Thoracic aorta (tissue), 2 donors: ENCODE measurements at regions not wholly inside any gene's neighbourhood (a gene's known extent, or its start where the extent isn't known, plus 50 kb on each side); places are given as distances from the start of the nearest gene placed in this dataset.

ENCODE experiments used
- ATAC-seq: fragments of 150-250 bp; one replicate; pipeline ENCODE4 v1.8.0; 2017; ENCODE audit warnings: low read depth; ENCODE audit not compliant: insufficient number of reproducible peaks, low FRiP score
- DNase-seq: peaks from one replicate; pipeline ENCODE4 v3.0.0-alpha.2; 2020; ENCODE audit warnings: low spot score
- H3K27ac ChIP-seq, 2 donors: fragments of 200-600 bp; sonication (generic); 1 replicate in 1 of 2; 2 replicates in 1 of 2; pipeline ENCODE4 v1.5.1; 2016; ENCODE audit warnings: mild to moderate bottlenecking in 2 of 2, moderate library complexity in 2 of 2
- H3K27me3 ChIP-seq: fragments of 200-600 bp; sonication (generic); replicated peaks from 2 replicates; pipeline ENCODE4 v1.6.0; 2016; ENCODE audit warnings: mild to moderate bottlenecking; ENCODE audit not compliant: insufficient read depth
- H3K36me3 ChIP-seq: fragments of 200-600 bp; sonication (generic); one replicate; pipeline ENCODE4 v1.5.1; 2016
- H3K4me1 ChIP-seq, 2 donors: fragments of 200-600 bp; sonication (generic); 1 replicate in 1 of 2; 2 replicates in 1 of 2; pipeline versions ENCODE4 v1.5.1 to v1.6.0; 2016; ENCODE audit warnings: low read depth in 2 of 2, mild to moderate bottlenecking in 1 of 2; ENCODE audit not compliant: control insufficient read depth in 1 of 2
- H3K4me3 ChIP-seq: fragments of 200-600 bp; sonication (generic); 2 replicates; pipeline ENCODE4 v1.5.1; 2016; ENCODE audit warnings: mild to moderate bottlenecking
- H3K9me3 ChIP-seq: fragments of 200-600 bp; sonication (generic); 2 replicates; pipeline ENCODE4 v1.5.1; 2016
- TF ChIP-seq, protein P1 (sequence below): fragments of 200-600 bp; sonication (generic); IDR thresholded peaks from one replicate; pipeline ENCODE4 v1.5.1; 2019; ENCODE audit warnings: antibody characterized with exemption

DNA sequence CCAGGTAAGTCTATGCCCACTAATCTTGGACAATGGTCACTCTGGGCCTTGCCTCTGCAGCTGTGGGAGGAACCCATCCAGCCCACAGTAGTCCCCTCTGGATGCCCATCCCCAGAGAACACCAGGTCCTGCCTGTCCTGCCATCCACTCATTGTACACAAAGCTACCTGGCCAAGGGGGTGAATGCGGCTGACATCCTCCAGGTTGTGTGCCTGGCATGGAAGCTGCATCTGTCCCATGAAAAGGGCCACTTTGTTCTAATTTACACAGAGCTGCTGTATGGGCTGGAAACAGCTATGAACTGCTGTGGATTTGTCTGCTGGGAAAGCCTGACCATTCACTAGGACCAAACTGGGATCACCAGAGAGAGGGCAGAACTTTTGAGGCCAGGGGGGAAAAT is 324.8 kb downstream of the LRFN2 start:
- no peaks in the 10 kb centered on the region for H3K9me3 ChIP-seq
- H3K27me3 ChIP-seq, result no peaks in the 10 kb centered on the region
- no peak overlapping the region for H3K4me3 ChIP-seq
- H3K27ac ChIP-seq, result no peak overlapping the region
- TF ChIP-seq, protein P1, sequence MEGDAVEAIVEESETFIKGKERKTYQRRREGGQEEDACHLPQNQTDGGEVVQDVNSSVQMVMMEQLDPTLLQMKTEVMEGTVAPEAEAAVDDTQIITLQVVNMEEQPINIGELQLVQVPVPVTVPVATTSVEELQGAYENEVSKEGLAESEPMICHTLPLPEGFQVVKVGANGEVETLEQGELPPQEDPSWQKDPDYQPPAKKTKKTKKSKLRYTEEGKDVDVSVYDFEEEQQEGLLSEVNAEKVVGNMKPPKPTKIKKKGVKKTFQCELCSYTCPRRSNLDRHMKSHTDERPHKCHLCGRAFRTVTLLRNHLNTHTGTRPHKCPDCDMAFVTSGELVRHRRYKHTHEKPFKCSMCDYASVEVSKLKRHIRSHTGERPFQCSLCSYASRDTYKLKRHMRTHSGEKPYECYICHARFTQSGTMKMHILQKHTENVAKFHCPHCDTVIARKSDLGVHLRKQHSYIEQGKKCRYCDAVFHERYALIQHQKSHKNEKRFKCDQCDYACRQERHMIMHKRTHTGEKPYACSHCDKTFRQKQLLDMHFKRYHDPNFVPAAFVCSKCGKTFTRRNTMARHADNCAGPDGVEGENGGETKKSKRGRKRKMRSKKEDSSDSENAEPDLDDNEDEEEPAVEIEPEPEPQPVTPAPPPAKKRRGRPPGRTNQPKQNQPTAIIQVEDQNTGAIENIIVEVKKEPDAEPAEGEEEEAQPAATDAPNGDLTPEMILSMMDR, result no peak
- no peaks in the 10 kb centered on the region for H3K4me1 ChIP-seq
- no peaks in the 10 kb centered on the region for H3K36me3 ChIP-seq
- DNase-seq (no peak), ATAC-seq (no peak)

DNA sequence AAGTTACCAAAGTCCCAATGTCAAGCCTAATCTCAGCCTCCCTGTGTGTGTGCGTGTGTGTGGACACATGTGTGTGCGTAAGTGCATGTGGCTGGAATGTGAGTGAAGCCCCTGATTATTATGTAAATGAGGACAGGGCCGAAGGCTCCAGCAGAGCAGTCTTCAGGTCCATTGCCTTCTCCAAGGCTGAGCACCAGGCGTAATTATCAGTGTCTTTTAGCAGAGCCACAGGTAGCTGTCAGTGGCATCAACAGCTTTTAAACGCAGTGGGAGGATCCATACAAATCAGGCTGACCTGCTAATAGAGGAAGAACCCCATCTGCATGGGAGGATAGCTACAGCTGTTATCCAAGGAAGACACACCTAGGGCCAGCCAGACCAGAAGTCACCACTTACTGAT is 324.3 kb upstream of the MOCS1 start:
- Histone ChIP-seq H3K27me3 (no peaks in the 10 kb centered on the region), H3K36me3 (no peaks in the 10 kb centered on the region), H3K4me3 (no peak overlapping the region), H3K9me3 (no peaks in the 10 kb centered on the region), H3K4me1 (no peaks in the 10 kb centered on the region), H3K27ac (no peak overlapping the region)
- TF ChIP-seq, protein P1, result no peak
- DNase-seq (no peak), ATAC-seq (no peak)

DNA sequence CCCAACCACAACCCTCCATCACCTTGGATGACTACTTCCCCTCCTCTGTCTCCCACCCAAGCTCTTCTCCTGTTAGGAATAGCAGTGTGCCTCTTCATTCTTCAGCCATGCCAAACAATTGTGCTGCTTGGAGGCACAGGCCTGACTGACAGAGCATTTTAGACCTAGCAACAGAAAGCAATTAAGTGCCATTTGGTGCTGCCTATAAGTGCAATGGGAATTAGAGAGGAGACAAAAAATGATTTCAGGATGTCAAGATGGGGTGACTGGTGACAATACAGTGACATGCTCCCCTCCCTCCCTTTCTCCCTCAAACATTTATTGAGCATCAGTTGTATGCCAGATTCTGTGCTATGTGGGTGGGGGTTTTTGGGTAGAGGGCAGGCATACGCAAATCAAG is 322.6 kb upstream of the MOCS1 start:
- DNase-seq (no peak), ATAC-seq (no peak)
- Histone ChIP-seq H3K36me3 (no peaks in the 10 kb centered on the region), H3K9me3 (no peaks in the 10 kb centered on the region), H3K27ac (no peak overlapping the region), H3K4me3 (no peak overlapping the region), H3K4me1 (no peaks in the 10 kb centered on the region), H3K27me3 (no peaks in the 10 kb centered on the region)
- TF ChIP-seq, protein P1, result no peak

DNA sequence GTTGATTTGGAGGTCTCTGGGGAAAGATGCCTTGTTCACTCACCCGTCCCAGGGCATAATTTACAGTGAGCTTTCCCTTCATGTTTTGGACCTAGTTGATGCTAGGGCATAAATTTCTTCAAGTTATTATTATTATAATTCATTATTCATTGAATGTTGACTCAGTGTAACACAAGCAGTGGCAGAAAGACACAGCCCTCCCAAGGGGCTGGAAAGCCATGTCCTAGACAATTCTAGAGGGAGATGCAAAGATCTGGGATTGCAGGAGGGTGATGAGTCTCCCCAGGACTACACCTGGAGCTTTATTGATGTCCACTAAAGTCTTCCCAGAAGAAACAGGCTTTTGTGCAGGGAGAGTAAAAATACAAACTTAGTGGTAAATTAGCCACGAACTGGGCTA is 322.0 kb upstream of the MOCS1 start:
- Histone ChIP-seq H3K9me3 (no peaks in the 10 kb centered on the region), H3K4me1 (no peaks in the 10 kb centered on the region), H3K27me3 (no peaks in the 10 kb centered on the region), H3K4me3 (no peak overlapping the region), H3K36me3 (no peaks in the 10 kb centered on the region), H3K27ac (no peak overlapping the region)
- DNase-seq, result no peak
- ATAC-seq, result no peak
- TF ChIP-seq, protein P1, result no peak

DNA sequence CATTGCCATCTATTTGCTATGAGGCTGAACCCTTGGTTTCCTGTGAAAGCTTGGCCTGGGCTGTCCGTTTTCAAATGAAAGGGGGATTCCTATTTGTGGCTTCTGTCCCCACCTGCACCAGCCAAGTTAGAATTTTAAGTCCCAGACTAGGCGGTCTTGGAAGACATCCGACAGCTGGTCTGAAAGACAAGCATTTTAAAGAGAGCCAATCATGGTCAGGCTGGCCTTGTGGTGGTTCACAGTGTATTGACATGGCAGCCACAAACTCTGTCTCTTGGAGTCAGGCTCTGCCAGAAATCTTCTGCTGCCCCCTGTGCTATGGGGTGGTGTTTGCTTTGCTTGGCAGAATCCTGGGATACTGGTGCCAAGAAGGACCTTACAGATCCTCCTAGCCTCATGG is 319.2 kb upstream of the MOCS1 start:
- H3K4me1 ChIP-seq, result no peaks in the 10 kb centered on the region
- no peak for DNase-seq
- H3K9me3 ChIP-seq, result no peaks in the 10 kb centered on the region
- no peaks in the 10 kb centered on the region for H3K36me3 ChIP-seq
- no peak overlapping the region for H3K4me3 ChIP-seq
- H3K27ac ChIP-seq, result no peak overlapping the region
- TF ChIP-seq, protein P1, result no peak
- no peak for ATAC-seq
- no peaks in the 10 kb centered on the region for H3K27me3 ChIP-seq
